ENCODE measurements at regions not wholly inside any gene's neighbourhood (a gene's known extent, or its start where the extent isn't known, plus 50 kb on each side); places are given as distances from the start of the nearest gene placed in this dataset.

DNA sequence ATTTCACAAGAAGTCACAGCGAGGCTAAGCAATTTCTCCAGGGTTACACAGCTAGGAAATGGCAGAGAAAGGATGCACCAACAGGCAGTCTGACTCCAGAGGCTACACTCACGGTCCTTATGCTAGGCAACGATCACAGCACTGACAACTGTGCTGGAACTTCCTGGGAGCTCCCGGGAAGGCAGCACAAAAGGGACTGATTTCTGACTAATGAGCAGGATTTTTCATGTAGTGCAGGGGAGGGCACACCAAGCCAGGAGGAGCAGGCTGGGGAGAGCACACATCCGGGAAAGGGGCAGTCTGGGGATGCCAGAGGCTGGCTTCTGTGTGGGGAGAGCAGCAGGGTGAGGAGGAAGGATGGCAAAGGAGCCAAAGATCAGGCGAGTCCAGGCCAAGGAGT, 486.7 kb downstream of the OMA1 start:
- TF ChIP-seq, protein P1, sequence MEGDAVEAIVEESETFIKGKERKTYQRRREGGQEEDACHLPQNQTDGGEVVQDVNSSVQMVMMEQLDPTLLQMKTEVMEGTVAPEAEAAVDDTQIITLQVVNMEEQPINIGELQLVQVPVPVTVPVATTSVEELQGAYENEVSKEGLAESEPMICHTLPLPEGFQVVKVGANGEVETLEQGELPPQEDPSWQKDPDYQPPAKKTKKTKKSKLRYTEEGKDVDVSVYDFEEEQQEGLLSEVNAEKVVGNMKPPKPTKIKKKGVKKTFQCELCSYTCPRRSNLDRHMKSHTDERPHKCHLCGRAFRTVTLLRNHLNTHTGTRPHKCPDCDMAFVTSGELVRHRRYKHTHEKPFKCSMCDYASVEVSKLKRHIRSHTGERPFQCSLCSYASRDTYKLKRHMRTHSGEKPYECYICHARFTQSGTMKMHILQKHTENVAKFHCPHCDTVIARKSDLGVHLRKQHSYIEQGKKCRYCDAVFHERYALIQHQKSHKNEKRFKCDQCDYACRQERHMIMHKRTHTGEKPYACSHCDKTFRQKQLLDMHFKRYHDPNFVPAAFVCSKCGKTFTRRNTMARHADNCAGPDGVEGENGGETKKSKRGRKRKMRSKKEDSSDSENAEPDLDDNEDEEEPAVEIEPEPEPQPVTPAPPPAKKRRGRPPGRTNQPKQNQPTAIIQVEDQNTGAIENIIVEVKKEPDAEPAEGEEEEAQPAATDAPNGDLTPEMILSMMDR (IDR thresholded peaks at IDR 0.05): no peak
- TF ChIP-seq POLR2A (IDR thresholded peaks at IDR 0.05): no peak
